Activated naive CD8-positive, alpha-beta T cell treated with anti-CD3 and anti-CD28 coated beads, Interleukin-2, amount 10 ng/mL, durations not matched to agents 7 days and 5 days (primary cell): ENCODE measurements at regions not wholly inside any gene's neighbourhood (a gene's known extent, or its start where the extent isn't known, plus 50 kb on each side); places are given as distances from the start of the nearest gene placed in this dataset.

Source experiments
- ATAC-seq: fragments of 150-1000 bp; cut with Tn5 transposase; one replicate; pipeline ENCODE4 v1.10.0; 2021; ENCODE audit warnings: low read depth, moderate library complexity
- POLR2A ChIA-PET: fragments of 350-600 bp; sonication (Branson Sonifier 250); formaldehyde crosslinking; loops from one replicate; lab custom pipeline; 2021; ENCODE audit warnings: antibody characterized with exemption; lab: Charles Lee
- DNase-seq: peaks from one replicate; pipeline ENCODE4 v3.0.0; 2021
- H3K27ac Mint-ChIP-seq: one replicate; pipeline ENCODE4 v1.8.0; 2022; ENCODE audit warnings: mild to moderate bottlenecking, mixed read lengths
- H3K27me3 Mint-ChIP-seq: one replicate; pipeline ENCODE4 v1.8.0; 2022; ENCODE audit warnings: mild to moderate bottlenecking, moderate library complexity, mixed read lengths
- H3K36me3 Mint-ChIP-seq: one replicate; pipeline ENCODE4 v1.8.0; 2021; ENCODE audit warnings: mild to moderate bottlenecking, mixed read lengths
- H3K4me1 Mint-ChIP-seq: one replicate; pipeline ENCODE4 v1.8.0; 2021; ENCODE audit warnings: mixed read lengths
- H3K4me3 Mint-ChIP-seq: one replicate; pipeline ENCODE4 v1.8.0; 2022; ENCODE audit warnings: mild to moderate bottlenecking, moderate library complexity, mixed read lengths
- H3K9me3 Mint-ChIP-seq: one replicate; pipeline ENCODE4 v1.8.0; 2021; ENCODE audit warnings: mixed read lengths

GRCh38 chr18:42559069-42559690 lies 556.3 kb downstream of the RIT2 start:
- no peak for DNase-seq
- no peak for ATAC-seq
- H3K4me3 Mint-ChIP-seq: no peak overlapping the region
- no peaks in the 10 kb centered on the region for H3K4me1 Mint-ChIP-seq
- no peak overlapping the region for H3K27ac Mint-ChIP-seq
- no peaks in the 10 kb centered on the region for H3K27me3 Mint-ChIP-seq
- peaks cover 2% of the 10 kb centered on the region for H3K9me3 Mint-ChIP-seq
- POLR2A ChIA-PET: no interaction called here
- H3K36me3 Mint-ChIP-seq: no peaks in the 10 kb centered on the region

- POLR2A ChIA-PET: no interaction called here
- Mint-ChIP-seq H3K4me3 (no peak overlapping the region), H3K4me1 (no peaks in the 10 kb centered on the region), H3K36me3 (no peaks in the 10 kb centered on the region), H3K27ac (no peak overlapping the region), H3K9me3 (peaks cover 4% of the 10 kb centered on the region), H3K27me3 (no peaks in the 10 kb centered on the region)
- ATAC-seq: no peak
- DNase-seq: no peak
These were observed 554.0 kb downstream of the RIT2 start for GRCh38 chr18:42561521-42561920.

- ATAC-seq: no peak
- Mint-ChIP-seq H3K27ac (no peak overlapping the region), H3K36me3 (no peaks in the 10 kb centered on the region), H3K4me1 (no peaks in the 10 kb centered on the region), H3K9me3 (peaks cover 4% of the 10 kb centered on the region), H3K4me3 (no peak overlapping the region), H3K27me3 (no peaks in the 10 kb centered on the region)
- no peak for DNase-seq
- POLR2A ChIA-PET: no interaction called here
These were observed 551.5 kb downstream of the RIT2 start for GRCh38 chr18:42563995-42564394.

- no peak overlapping the region for H3K4me3 Mint-ChIP-seq
These were observed 550.7 kb downstream of the RIT2 start for GRCh38 chr18:42564761-42565160.

GRCh38 chr18:42568773-42569172 lies 546.7 kb downstream of the RIT2 start:
- Mint-ChIP-seq H3K9me3 (peaks cover 5% of the 10 kb centered on the region), H3K4me3 (no peak overlapping the region), H3K4me1 (no peaks in the 10 kb centered on the region), H3K36me3 (no peaks in the 10 kb centered on the region), H3K27ac (no peak overlapping the region), H3K27me3 (no peaks in the 10 kb centered on the region)
- POLR2A ChIA-PET: no interaction called here
- DNase-seq: no peak
- no peak for ATAC-seq

More at GRCh38 chr18:42564761-42565160, 550.7 kb downstream of the RIT2 start:
- POLR2A ChIA-PET: no interaction called here
- Mint-ChIP-seq H3K27ac (no peak overlapping the region), H3K36me3 (no peaks in the 10 kb centered on the region), H3K9me3 (peaks cover 4% of the 10 kb centered on the region), H3K27me3 (no peaks in the 10 kb centered on the region), H3K4me1 (no peaks in the 10 kb centered on the region)
- DNase-seq (no peak), ATAC-seq (no peak)

- no peaks in the 10 kb centered on the region for H3K27me3 Mint-ChIP-seq
- peaks cover 1% of the 10 kb centered on the region for H3K9me3 Mint-ChIP-seq
- no peaks in the 10 kb centered on the region for H3K36me3 Mint-ChIP-seq
- no peak for DNase-seq
- H3K4me3 Mint-ChIP-seq: no peak overlapping the region
- POLR2A ChIA-PET: no interaction called here
- no peaks in the 10 kb centered on the region for H3K4me1 Mint-ChIP-seq
- ATAC-seq: no peak
- no peak overlapping the region for H3K27ac Mint-ChIP-seq
These were observed 540.6 kb downstream of the RIT2 start for GRCh38 chr18:42574871-42575270.

- H3K27me3 Mint-ChIP-seq: no peaks in the 10 kb centered on the region
- no peak overlapping the region for H3K27ac Mint-ChIP-seq
- DNase-seq: no peak
- peaks cover 1% of the 10 kb centered on the region for H3K9me3 Mint-ChIP-seq
- no peaks in the 10 kb centered on the region for H3K36me3 Mint-ChIP-seq
- ATAC-seq: no peak
- no peaks in the 10 kb centered on the region for H3K4me1 Mint-ChIP-seq
- POLR2A ChIA-PET: no interaction called here
- H3K4me3 Mint-ChIP-seq: no peak overlapping the region
These were observed 539.4 kb downstream of the RIT2 start for GRCh38 chr18:42576124-42576523.

- Mint-ChIP-seq H3K4me1 (no peaks in the 10 kb centered on the region), H3K27ac (no peak overlapping the region), H3K36me3 (no peaks in the 10 kb centered on the region), H3K4me3 (no peak overlapping the region), H3K27me3 (no peaks in the 10 kb centered on the region), H3K9me3 (peaks cover 1% of the 10 kb centered on the region)
- POLR2A ChIA-PET: no interaction called here
- DNase-seq: no peak
- ATAC-seq: no peak
These were observed 536.7 kb downstream of the RIT2 start for GRCh38 chr18:42578792-42579191.

- Mint-ChIP-seq H3K27ac (no peak overlapping the region), H3K27me3 (no peaks in the 10 kb centered on the region), H3K36me3 (no peaks in the 10 kb centered on the region), H3K4me3 (no peak overlapping the region), H3K9me3 (peaks cover 1% of the 10 kb centered on the region), H3K4me1 (no peaks in the 10 kb centered on the region)
- DNase-seq: no peak
- POLR2A ChIA-PET: no interaction called here
- ATAC-seq: no peak
These were observed 533.2 kb downstream of the RIT2 start for GRCh38 chr18:42582266-42582665.

- DNase-seq: no peak
- Mint-ChIP-seq H3K36me3 (no peaks in the 10 kb centered on the region), H3K4me3 (no peak overlapping the region), H3K9me3 (peaks cover 1% of the 10 kb centered on the region), H3K4me1 (no peaks in the 10 kb centered on the region), H3K27me3 (no peaks in the 10 kb centered on the region), H3K27ac (no peak overlapping the region)
- no peak for ATAC-seq
- POLR2A ChIA-PET: no interaction called here
These were observed 532.2 kb downstream of the RIT2 start for GRCh38 chr18:42583283-42583731.

GRCh38 chr18:42586601-42587000 lies 528.9 kb downstream of the RIT2 start:
- Mint-ChIP-seq H3K27ac (no peak overlapping the region), H3K9me3 (peaks cover 1% of the 10 kb centered on the region), H3K4me3 (no peak overlapping the region), H3K27me3 (no peaks in the 10 kb centered on the region), H3K36me3 (no peaks in the 10 kb centered on the region), H3K4me1 (no peaks in the 10 kb centered on the region)
- POLR2A ChIA-PET: no interaction called here
- DNase-seq (no peak), ATAC-seq (no peak)

GRCh38 chr18:42588786-42589185 lies 526.7 kb downstream of the RIT2 start:
- Mint-ChIP-seq H3K4me1 (no peaks in the 10 kb centered on the region), H3K4me3 (no peak overlapping the region), H3K36me3 (no peaks in the 10 kb centered on the region), H3K9me3 (no peaks in the 10 kb centered on the region), H3K27ac (no peak overlapping the region), H3K27me3 (no peaks in the 10 kb centered on the region)
- no peak for ATAC-seq
- no peak for DNase-seq
- POLR2A ChIA-PET: no interaction called here

- Mint-ChIP-seq H3K27me3 (no peaks in the 10 kb centered on the region), H3K27ac (no peak overlapping the region), H3K4me3 (no peak overlapping the region), H3K4me1 (no peaks in the 10 kb centered on the region), H3K36me3 (no peaks in the 10 kb centered on the region), H3K9me3 (no peaks in the 10 kb centered on the region)
- no peak for ATAC-seq
- DNase-seq: no peak
- POLR2A ChIA-PET: no interaction called here
These were observed 510.7 kb downstream of the RIT2 start for GRCh38 chr18:42604820-42605219.

GRCh38 chr18:42606886-42607495 lies 508.5 kb downstream of the RIT2 start:
- no peaks in the 10 kb centered on the region for H3K36me3 Mint-ChIP-seq

More at GRCh38 chr18:42606886-42607495, 508.5 kb downstream of the RIT2 start:
- H3K27me3 Mint-ChIP-seq: no peaks in the 10 kb centered on the region
- DNase-seq: no peak
- no peak overlapping the region for H3K4me3 Mint-ChIP-seq
- POLR2A ChIA-PET: no interaction called here
- no peak overlapping the region for H3K27ac Mint-ChIP-seq
- ATAC-seq: no peak
- no peaks in the 10 kb centered on the region for H3K4me1 Mint-ChIP-seq
- H3K9me3 Mint-ChIP-seq: no peaks in the 10 kb centered on the region
